HepG2 (cell line): ENCODE measurements at regions not wholly inside any gene's neighbourhood (a gene's known extent, or its start where the extent isn't known, plus 50 kb on each side); places are given as distances from the start of the nearest gene placed in this dataset.

Experiments used
- ATAC-seq: fragments of 200-7000 bp; cut with Tn5 transposase; 3 replicates; pipeline ENCODE4 v1.9.1; 2020; ENCODE audit warnings: mild to moderate bottlenecking, moderate library complexity
- BruUV-seq: library from RNA; stranded (reverse); fragments of 400-500 nt; replicated peaks from 2 replicates; lab custom pipeline; 2021; lab: Mats Ljungman, UMichigan
- CTCF ChIA-PET: fragments of 300-600 bp; formaldehyde crosslinking; extraction: SDS; loops from one replicate; lab custom pipeline; 2021; ENCODE audit warnings: low total read pairs, inconsistent platforms, low intra/inter-chr PET ratio; lab: Yijun Ruan, JAX
- POLR2A ChIA-PET: fragments of 350-600 bp; sonication (Branson Sonifier 250); formaldehyde crosslinking; loops from one replicate; lab custom pipeline; 2020; ENCODE audit warnings: antibody characterized with exemption, inconsistent platforms; lab: Yijun Ruan, JAX
- DNase-seq: peaks from one replicate; pipeline ENCODE4 v3.0.0-alpha.2; 2015; ENCODE audit warnings: low spot score
- FAIRE-seq: peaks from 3 replicates; lab custom pipeline; 2011; peaks lifted over from hg19 to GRCh38; lab: Jason Lieb, UNC
- H2AFZ ChIP-seq: one replicate; pipeline ENCODE4 v1.6.1; 2011; ENCODE audit warnings: low read length, inconsistent platforms
- H3K27ac ChIP-seq: fragments of 300-600 bp; 3 replicates; pipeline ENCODE4 v1.8.0; 2011; ENCODE audit warnings: mixed run types, mild to moderate bottlenecking, mixed read lengths, low read length, inconsistent platforms; ENCODE audit not compliant: insufficient read depth; ENCODE audit errors: extremely low read length
- H3K27me3 ChIP-seq, 2 experiments: fragments of 200-600 bp in 1 of 2; 2 replicates in 1 of 2; 3 replicates in 1 of 2; pipeline versions ENCODE4 v1.6.0 to v1.8.0; 2011; ENCODE audit warnings: low read length in 2 of 2, mild to moderate bottlenecking in 2 of 2, moderate library complexity in 2 of 2, inconsistent platforms in 1 of 2; ENCODE audit not compliant: insufficient read depth in 2 of 2, control insufficient read depth in 1 of 2
- H3K36me3 ChIP-seq, 2 experiments: fragments of 200-600 bp in 1 of 2; replicated peaks in 1 of 2; 2 replicates in 1 of 2; 3 replicates in 1 of 2; pipeline versions ENCODE4 v1.5.1 to v1.8.0; 2011; ENCODE audit warnings: low read length in 2 of 2, inconsistent platforms in 1 of 2; ENCODE audit not compliant: insufficient read depth in 2 of 2, control insufficient read depth in 1 of 2
- H3K4me1 ChIP-seq: 2 replicates; pipeline ENCODE4 v1.5.1; 2012; ENCODE audit warnings: low read length, inconsistent platforms; ENCODE audit not compliant: insufficient read depth
- H3K4me2 ChIP-seq: 2 replicates; pipeline ENCODE4 v1.6.0; 2011; ENCODE audit warnings: low read depth, low read length, inconsistent platforms
- H3K4me3 ChIP-seq, 3 experiments: fragments of 200-600 bp in 1 of 3; sonication (generic), shearing (Covaris generic) in 1 of 3; replicated peaks in 1 of 3; 2 replicates each; pipeline ENCODE4 v1.5.1; 2011 to 2016; ENCODE audit warnings: low read length in 3 of 3, inconsistent platforms in 2 of 3, low read depth in 2 of 3, mild to moderate bottlenecking in 2 of 3, control low read depth in 1 of 3, mixed read lengths in 1 of 3; ENCODE audit not compliant: insufficient read depth in 1 of 3
- H3K79me2 ChIP-seq: one replicate; pipeline ENCODE4 v1.6.1; 2011; ENCODE audit warnings: low read length, inconsistent platforms; ENCODE audit not compliant: insufficient read depth
- H3K9ac ChIP-seq: 2 replicates; pipeline ENCODE4 v1.6.0; 2011; ENCODE audit warnings: mild to moderate bottlenecking, low read depth, low read length, inconsistent platforms; ENCODE audit not compliant: insufficient read depth
- H3K9me3 ChIP-seq: 2 replicates; pipeline ENCODE4 v1.5.1; 2012; ENCODE audit warnings: mild to moderate bottlenecking, low read length
- H4K20me1 ChIP-seq: 2 replicates; pipeline ENCODE4 v1.6.0; 2011; ENCODE audit warnings: inconsistent platforms, mild to moderate bottlenecking, low read length, moderate library complexity; ENCODE audit not compliant: insufficient read depth
- FOXK2 ChIP-seq: fragments of 450-650 bp; IDR thresholded peaks from 2 replicates; pipeline ENCODE4 v1.6.1; 2016
- KDM3A ChIP-seq: IDR thresholded peaks from 2 replicates; pipeline ENCODE4 v1.6.1; 2018; ENCODE audit warnings: low read depth, missing compliant biosample characterization
- RFX3 ChIP-seq: IDR thresholded peaks from 2 replicates; pipeline ENCODE4 v1.6.1; 2016; ENCODE audit warnings: missing biosample characterization, missing genetic modification reagents
- SIN3B ChIP-seq: fragments of 150-350 bp; IDR thresholded peaks from 2 replicates; pipeline ENCODE4 v1.6.1; 2014; ENCODE audit warnings: low read length
- ZBTB3 ChIP-seq: sonication (generic); formaldehyde crosslinking; IDR thresholded peaks from 2 replicates; pipeline ENCODE4 v1.4.0; 2020; ENCODE audit warnings: low read depth, mild to moderate bottlenecking, moderate library complexity, missing genetic modification reagents, borderline replicate concordance
- ZFP82 ChIP-seq: sonication (generic); formaldehyde crosslinking; IDR thresholded peaks from 2 replicates; pipeline ENCODE4 v1.5.1; 2020; ENCODE audit warnings: mild to moderate bottlenecking, missing genetic modification reagents, borderline replicate concordance
- ZNF549 ChIP-seq: sonication (generic); formaldehyde crosslinking; IDR thresholded peaks from 2 replicates; pipeline ENCODE4 v1.5.0; 2020; ENCODE audit warnings: missing genetic modification reagents
- WGBS: methylation state at CpG from one replicate; pipeline ENCODE4 v1.1.6; 2017; ENCODE audit warnings: low lambda C conversion rate; 5-methylcytosine and 5-hydroxymethylcytosine counted together
- in situ Hi-C: cut with HindIII; loops from 2 replicates; pipeline ENCODE4 v1.10.0; 2017; ENCODE audit warnings: low pct_unique_long_range_greater_than_20kb; ENCODE audit not compliant: extremely low pct_ligation_motif_present
- intact Hi-C: fragments of 100-400 bp; cut with micrococcal nuclease; formaldehyde crosslinking; loops from one replicate; pipeline ENCODE4 v1.10.0; 2022; ENCODE audit not compliant: unreplicated experiment
- TF ChIP-seq, protein P1 (sequence below): sonication (generic); formaldehyde crosslinking; IDR thresholded peaks from 2 replicates; pipeline ENCODE4 v1.5.0; 2020; ENCODE audit warnings: missing genetic modification reagents
- TF ChIP-seq, protein P2 (sequence below): sonication (generic); formaldehyde crosslinking; IDR thresholded peaks from 2 replicates; pipeline ENCODE4 v1.4.0; 2020; ENCODE audit warnings: missing genetic modification reagents, borderline replicate concordance
- TF ChIP-seq, protein P3 (sequence below): IDR thresholded peaks from 2 replicates; pipeline ENCODE4 v1.6.1; 2016; ENCODE audit warnings: missing compliant biosample characterization, missing genetic modification reagents, borderline replicate concordance

DNA sequence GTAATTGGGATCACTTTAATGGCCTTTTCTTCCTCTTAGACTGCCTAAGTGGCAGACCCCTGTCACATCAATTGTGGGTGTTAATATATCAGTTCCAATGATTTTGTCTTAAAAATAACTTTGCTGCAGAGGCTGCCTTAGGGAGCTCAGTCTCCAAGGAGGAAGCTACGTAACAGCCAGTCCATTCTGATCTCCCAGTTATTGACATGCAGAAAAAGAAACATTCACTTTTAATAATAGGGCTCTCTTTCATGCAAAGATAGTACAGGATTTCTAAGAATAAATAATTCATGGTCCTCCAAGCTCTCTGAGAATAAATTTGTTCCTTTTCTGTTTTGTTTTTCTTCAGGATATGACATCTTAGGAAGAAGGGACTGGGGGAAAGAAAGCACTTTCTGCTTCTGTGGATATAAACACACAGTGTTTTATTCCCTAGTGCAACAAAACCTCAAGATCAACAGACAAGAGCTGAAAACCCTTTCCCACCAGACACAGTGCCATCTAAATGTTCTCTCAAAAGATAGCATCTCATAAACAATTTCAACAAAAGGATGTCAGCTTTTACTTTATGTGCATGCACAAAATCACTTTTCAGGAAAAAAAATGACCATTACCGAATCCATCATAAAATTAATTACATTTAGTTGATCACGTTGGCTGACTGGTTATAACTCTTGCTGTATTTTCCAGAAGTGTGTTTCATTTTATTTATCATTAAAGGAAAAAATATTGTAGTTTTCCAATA, 372.4 kb upstream of the SLC7A11 start:
- DNase-seq, result no peak
- Histone ChIP-seq H4K20me1 (no peaks in the 10 kb centered on the region), H3K9ac (no peak overlapping the region), H2AFZ (no peak overlapping the region), H3K4me3 (no peak overlapping the region), H3K27ac (no peak overlapping the region)
- in situ Hi-C loops, result no loop called here
- no peak for FAIRE-seq
- TF ChIP-seq, protein P1, sequence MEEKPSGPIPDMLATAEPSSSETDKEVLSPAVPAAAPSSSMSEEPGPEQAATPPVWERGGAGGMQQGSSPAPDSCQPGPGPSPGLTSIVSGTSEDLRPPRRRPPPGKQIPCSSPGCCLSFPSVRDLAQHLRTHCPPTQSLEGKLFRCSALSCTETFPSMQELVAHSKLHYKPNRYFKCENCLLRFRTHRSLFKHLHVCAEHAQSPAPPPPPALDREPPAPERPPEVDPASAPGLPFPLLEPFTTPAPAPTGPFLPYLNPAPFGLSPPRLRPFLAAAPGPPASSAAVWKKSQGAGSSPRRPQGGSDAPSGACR (CRISPR knock-in tag), result no peak
- no peak for TF ChIP-seq FOXK2
- TF ChIP-seq ZFP82 (CRISPR knock-in tag), result no peak
- no peak for TF ChIP-seq SIN3B
- TF ChIP-seq KDM3A (CRISPR knock-in tag), result no peak
- TF ChIP-seq RFX3, result no peak
- TF ChIP-seq ZBTB3, result no peak
- TF ChIP-seq, protein P2, sequence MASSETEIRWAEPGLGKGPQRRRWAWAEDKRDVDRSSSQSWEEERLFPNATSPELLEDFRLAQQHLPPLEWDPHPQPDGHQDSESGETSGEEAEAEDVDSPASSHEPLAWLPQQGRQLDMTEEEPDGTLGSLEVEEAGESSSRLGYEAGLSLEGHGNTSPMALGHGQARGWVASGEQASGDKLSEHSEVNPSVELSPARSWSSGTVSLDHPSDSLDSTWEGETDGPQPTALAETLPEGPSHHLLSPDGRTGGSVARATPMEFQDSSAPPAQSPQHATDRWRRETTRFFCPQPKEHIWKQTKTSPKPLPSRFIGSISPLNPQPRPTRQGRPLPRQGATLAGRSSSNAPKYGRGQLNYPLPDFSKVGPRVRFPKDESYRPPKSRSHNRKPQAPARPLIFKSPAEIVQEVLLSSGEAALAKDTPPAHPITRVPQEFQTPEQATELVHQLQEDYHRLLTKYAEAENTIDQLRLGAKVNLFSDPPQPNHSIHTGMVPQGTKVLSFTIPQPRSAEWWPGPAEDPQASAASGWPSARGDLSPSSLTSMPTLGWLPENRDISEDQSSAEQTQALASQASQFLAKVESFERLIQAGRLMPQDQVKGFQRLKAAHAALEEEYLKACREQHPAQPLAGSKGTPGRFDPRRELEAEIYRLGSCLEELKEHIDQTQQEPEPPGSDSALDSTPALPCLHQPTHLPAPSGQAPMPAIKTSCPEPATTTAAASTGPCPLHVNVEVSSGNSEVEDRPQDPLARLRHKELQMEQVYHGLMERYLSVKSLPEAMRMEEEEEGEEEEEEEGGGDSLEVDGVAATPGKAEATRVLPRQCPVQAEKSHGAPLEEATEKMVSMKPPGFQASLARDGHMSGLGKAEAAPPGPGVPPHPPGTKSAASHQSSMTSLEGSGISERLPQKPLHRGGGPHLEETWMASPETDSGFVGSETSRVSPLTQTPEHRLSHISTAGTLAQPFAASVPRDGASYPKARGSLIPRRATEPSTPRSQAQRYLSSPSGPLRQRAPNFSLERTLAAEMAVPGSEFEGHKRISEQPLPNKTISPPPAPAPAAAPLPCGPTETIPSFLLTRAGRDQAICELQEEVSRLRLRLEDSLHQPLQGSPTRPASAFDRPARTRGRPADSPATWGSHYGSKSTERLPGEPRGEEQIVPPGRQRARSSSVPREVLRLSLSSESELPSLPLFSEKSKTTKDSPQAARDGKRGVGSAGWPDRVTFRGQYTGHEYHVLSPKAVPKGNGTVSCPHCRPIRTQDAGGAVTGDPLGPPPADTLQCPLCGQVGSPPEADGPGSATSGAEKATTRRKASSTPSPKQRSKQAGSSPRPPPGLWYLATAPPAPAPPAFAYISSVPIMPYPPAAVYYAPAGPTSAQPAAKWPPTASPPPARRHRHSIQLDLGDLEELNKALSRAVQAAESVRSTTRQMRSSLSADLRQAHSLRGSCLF, result no peak
- TF ChIP-seq, protein P3, sequence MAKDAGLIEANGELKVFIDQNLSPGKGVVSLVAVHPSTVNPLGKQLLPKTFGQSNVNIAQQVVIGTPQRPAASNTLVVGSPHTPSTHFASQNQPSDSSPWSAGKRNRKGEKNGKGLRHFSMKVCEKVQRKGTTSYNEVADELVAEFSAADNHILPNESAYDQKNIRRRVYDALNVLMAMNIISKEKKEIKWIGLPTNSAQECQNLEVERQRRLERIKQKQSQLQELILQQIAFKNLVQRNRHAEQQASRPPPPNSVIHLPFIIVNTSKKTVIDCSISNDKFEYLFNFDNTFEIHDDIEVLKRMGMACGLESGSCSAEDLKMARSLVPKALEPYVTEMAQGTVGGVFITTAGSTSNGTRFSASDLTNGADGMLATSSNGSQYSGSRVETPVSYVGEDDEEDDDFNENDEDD (CRISPR knock-in tag), result no peak
- TF ChIP-seq ZNF549 (CRISPR knock-in tag), result no peak
- TF ChIP-seq, all 625 proteins: peak for 0
- no peaks in the 10 kb centered on the region for H3K4me1 ChIP-seq
- intact Hi-C loops, result no loop called here
- BruUV-seq, result no TSS peak
- H3K4me2 ChIP-seq, result no peak overlapping the region
- no peaks in the 10 kb centered on the region for H3K9me3 ChIP-seq
- ChIA-PET CTCF (no interaction called here), POLR2A (no interaction called here)
- H3K27me3 ChIP-seq, result no peaks in the 10 kb centered on the region; a peak in 1 of 5 replicates
- H3K79me2 ChIP-seq, result no peaks in the 10 kb centered on the region
- no peaks in the 10 kb centered on the region for H3K36me3 ChIP-seq
- no peak for ATAC-seq
- 3% methylated on average over 3 of the region's 3 CpGs for WGBS
